ENCODE measurements at regions not wholly inside any gene's neighbourhood (a gene's known extent, or its start where the extent isn't known, plus 50 kb on each side); places are given as distances from the start of the nearest gene placed in this dataset.

DNA sequence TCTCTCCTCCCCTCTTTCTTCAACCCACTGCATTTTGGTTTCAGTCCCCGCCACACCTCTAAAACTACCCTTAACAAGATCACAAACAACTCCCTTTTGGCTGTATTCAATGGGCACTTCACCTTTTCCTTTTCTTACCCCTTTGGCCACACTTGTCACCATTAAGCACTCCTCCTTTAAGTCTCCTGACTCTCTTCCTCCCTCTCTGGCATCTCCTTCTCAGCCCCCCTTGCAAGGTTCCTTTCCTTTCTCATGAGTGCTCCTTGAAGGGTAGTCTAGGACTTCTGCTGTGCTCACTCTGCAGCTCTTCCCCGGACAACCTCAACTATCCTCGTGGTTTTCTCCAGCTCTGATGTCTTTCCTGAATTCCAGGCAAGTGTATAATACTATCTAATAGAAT lies 103.7 kb downstream of the RPL22L1 start:
- no peak for TF ChIP-seq MYC (IDR thresholded peaks at IDR 0.05; ENCODE audit: low read depth, low read length)
- TF ChIP-seq, protein P1, sequence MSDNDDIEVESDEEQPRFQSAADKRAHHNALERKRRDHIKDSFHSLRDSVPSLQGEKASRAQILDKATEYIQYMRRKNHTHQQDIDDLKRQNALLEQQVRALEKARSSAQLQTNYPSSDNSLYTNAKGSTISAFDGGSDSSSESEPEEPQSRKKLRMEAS (IDR thresholded peaks at IDR 0.05; ENCODE audit: insufficient read depth, insufficient read length) = no peak
- TF ChIP-seq CTCF (IDR thresholded peaks at IDR 0.05; ENCODE audit: extremely low read depth in 1 of 2, insufficient read depth in 1 of 2, low read depth in 1 of 2, low read length in 2 of 2) = no peak
- TF ChIP-seq POLR2A (IDR thresholded peaks at IDR 0.05; ENCODE audit: low read depth, low read length) = no peak
- TF ChIP-seq POLR2AphosphoS5 (IDR thresholded peaks at IDR 0.05; ENCODE audit: insufficient read depth, low read depth, low read length) = no peak
- TF ChIP-seq EZH2 (IDR thresholded peaks at IDR 0.05; ENCODE audit: borderline replicate concordance, low read depth, low read length, severe bottlenecking) = no peak
